ENCODE measurements at regions not wholly inside any gene's neighbourhood (a gene's known extent, or its start where the extent isn't known, plus 50 kb on each side); places are given as distances from the start of the nearest gene placed in this dataset.

DNA sequence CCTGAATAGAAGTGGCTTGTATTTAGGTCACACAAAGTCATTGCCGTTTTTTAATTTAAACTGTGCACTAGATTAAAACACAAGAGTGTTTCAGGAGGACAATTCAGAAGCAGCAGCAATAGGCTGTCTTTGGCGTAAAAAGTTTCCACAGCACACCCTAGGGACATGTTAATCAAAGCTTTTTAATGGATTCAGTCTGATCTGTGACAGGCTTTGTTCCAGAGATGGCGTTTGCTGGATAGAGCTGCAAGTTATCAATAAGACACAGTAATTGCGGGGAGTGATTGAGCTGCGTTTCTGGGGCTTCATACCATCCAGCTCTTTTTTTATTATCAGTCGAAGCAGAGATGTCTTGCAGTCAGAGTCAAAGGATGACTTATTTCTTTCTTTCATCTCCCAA is 300.3 kb downstream of the ZNF608 start:
- no peak for TF ChIP-seq CTCF (IDR thresholded peaks at IDR 0.05; ENCODE audit: extremely low read depth, insufficient read depth, missing control alignments)
- DNase-seq (ENCODE audit: low spot score): no peak
- in situ Hi-C loops (cut with MboI; ENCODE audit: low pct_unique_long_range_greater_than_20kb, low sequenced_read_pairs, unreplicated experiment): no loop called here

- no peak for DNase-seq (ENCODE audit: low spot score)
- TF ChIP-seq CTCF (IDR thresholded peaks at IDR 0.05; ENCODE audit: extremely low read depth, insufficient read depth, missing control alignments): no peak
- in situ Hi-C loops (cut with MboI; ENCODE audit: low pct_unique_long_range_greater_than_20kb, low sequenced_read_pairs, unreplicated experiment): no loop called here
Measured at GRCh38 chr5:124445070-124445619, 301.3 kb downstream of the ZNF608 start.

DNA sequence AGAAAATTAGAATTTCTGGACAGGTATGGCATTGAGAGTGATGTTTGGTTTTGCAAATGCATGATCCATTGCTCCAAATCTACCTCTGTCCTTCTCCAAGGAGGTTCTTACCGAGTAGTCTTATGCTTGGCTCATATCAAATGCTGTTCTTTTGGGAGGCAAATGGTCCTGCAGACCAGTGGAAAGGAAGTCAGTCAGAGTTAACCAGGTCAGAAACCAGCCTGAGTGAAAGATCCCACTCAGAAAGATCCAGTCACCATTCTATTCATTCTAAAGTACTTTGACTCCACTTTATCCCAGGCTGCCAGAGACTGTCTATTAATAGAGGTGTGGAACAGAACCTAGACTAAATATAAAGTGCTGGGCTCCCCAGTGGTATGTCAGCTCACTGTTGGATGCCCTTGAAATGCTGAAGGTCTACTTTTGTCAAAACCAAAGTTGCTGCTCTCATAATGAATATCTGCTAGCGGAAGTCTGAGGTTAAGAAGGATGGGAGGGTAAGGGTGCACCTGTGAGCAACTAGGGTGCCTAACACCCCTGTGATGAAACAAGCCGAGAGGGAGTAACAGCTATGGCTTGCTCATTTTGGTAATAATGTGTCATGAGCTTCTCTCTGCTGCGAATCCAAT is 302.2 kb downstream of the ZNF608 start:
- in situ Hi-C loops (cut with MboI; ENCODE audit: low pct_unique_long_range_greater_than_20kb, low sequenced_read_pairs, unreplicated experiment): no loop called here
- TF ChIP-seq CTCF (IDR thresholded peaks at IDR 0.05; ENCODE audit: extremely low read depth, insufficient read depth, missing control alignments): no peak
- DNase-seq (ENCODE audit: low spot score): peak; percentile 47

GRCh38 chr5:124440471-124440870 is 306.0 kb downstream of the ZNF608 start:
- TF ChIP-seq CTCF (IDR thresholded peaks at IDR 0.05; ENCODE audit: extremely low read depth, insufficient read depth, missing control alignments): no peak
- no peak for DNase-seq (ENCODE audit: low spot score)
- in situ Hi-C loops (cut with MboI; ENCODE audit: low pct_unique_long_range_greater_than_20kb, low sequenced_read_pairs, unreplicated experiment): no loop called here

- no peak for DNase-seq (ENCODE audit: low spot score)
- in situ Hi-C loops (cut with MboI; ENCODE audit: low pct_unique_long_range_greater_than_20kb, low sequenced_read_pairs, unreplicated experiment): no loop called here
- TF ChIP-seq CTCF (IDR thresholded peaks at IDR 0.05; ENCODE audit: extremely low read depth, insufficient read depth, missing control alignments): no peak
Measured at GRCh38 chr5:124439609-124440008, 306.8 kb downstream of the ZNF608 start.

DNA sequence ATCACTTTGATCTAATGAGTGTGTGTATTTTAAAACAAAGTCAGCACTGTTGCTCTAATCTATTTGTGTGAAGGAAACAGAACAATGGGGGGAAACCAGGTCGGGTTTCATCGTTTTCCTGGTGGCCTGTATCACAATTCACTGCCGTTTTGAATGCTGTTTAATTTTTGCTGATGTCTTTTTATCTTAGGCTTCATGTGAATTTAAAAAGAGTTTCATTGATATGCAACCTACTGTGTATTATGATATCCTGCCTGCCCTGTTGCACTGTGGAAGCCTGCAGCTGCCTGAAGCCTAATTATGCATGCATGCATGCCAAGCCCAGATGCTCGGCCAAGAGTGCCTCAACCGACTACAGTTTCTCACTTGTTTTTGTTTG is 307.5 kb downstream of the ZNF608 start:
- in situ Hi-C loops (cut with MboI; ENCODE audit: low pct_unique_long_range_greater_than_20kb, low sequenced_read_pairs, unreplicated experiment): no loop called here
- DNase-seq (ENCODE audit: low spot score): no peak
- no peak for TF ChIP-seq CTCF (IDR thresholded peaks at IDR 0.05; ENCODE audit: extremely low read depth, insufficient read depth, missing control alignments)
